ENCODE measurements at regions not wholly inside any gene's neighbourhood (a gene's known extent, or its start where the extent isn't known, plus 50 kb on each side); places are given as distances from the start of the nearest gene placed in this dataset.

DNA sequence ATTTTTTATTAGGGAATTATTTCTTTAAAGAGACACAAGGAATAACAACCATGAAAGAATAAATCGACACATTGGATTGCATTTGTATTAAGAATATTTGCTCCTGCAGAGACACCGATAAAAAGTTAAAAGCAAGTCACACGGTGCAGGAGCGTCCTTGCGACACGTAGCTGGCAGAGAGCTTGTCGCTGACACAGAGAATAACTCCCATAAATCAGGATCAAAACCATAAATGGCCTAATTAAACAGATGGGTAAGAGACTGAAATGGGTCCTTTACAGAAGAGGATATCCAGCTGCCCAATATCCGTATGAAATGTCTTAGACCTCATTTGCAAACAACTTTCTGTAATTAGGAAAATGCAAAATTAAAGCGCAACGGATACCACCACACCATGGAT lies 126.1 kb upstream of the SNTG2 start:
- TF ChIP-seq CTCF (IDR thresholded peaks at IDR 0.05) (no peak), ZFX (IDR thresholded peaks at IDR 0.05; ENCODE audit: borderline replicate concordance) (no peak)

Measured in 22Rv1 (cell line).